ENCODE measurements at regions not wholly inside any gene's neighbourhood (a gene's known extent, or its start where the extent isn't known, plus 50 kb on each side); places are given as distances from the start of the nearest gene placed in this dataset.

DNA sequence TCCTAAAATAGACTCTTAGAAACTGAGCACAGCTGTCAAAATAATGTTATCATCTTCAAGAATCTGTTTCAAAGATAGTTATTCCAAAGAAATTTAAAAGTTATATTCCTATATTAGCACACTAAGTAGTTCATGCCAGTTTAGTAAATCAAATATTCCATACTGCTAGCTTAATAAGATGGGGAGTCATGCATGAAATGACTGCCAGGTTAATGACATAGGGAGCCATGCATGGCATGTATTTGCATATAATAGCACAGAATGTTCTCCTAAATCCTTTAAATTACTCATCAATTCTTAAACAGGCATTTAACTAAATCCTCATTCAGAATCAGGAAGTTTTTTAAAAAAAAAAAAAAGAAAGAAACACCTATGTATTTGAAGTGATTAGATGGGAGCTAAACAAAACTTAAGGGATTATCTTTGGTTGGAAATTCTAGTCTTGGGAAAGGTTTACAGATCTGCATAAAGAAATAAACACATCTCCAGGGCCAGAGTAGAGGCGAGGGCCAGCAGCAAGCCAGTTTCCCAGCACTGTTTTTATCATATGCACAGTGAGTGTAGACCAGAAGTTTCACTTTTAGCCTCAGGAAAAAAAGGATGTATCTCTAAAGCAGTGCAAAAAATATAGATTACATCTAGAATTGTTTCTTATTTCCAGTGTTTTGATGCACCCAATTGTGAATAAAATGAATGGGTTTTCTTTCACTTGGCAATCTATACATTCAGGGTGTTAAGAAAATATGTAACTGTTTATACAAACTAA lies 366.4 kb upstream of the AGTR1 start:
- no peak for DNase-seq

DNA sequence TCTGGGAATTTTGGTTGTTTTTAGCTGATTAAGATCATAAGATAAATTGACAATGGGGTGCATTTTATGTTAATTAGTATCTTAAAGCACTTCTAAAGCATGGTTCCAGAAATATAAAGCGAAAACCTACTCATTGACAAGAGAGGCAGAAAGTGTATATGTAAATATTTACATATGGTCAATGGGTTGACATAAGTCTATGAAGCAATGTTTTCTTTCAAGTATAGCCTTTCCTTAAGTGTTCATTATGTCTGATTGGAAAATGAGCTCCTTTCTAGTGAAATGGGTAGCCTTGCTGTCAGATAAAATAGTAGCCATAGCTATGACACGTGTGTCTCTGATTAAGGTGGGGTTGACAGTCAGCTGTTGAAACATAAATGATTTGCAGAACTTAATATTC lies 365.2 kb upstream of the AGTR1 start:
- peak; percentile 31 for DNase-seq

GRCh38 chr3:148333091-148333490 lies 364.6 kb upstream of the AGTR1 start:
- peak; percentile 55 for DNase-seq

- DNase-seq = no peak
Observed at GRCh38 chr3:148335612-148336011, 362.1 kb upstream of the AGTR1 start.

- no peak for DNase-seq
Observed at GRCh38 chr3:148343416-148343815, 354.3 kb upstream of the AGTR1 start.

- no peak for DNase-seq
Observed at GRCh38 chr3:148344521-148344920, 353.2 kb upstream of the AGTR1 start.

DNA sequence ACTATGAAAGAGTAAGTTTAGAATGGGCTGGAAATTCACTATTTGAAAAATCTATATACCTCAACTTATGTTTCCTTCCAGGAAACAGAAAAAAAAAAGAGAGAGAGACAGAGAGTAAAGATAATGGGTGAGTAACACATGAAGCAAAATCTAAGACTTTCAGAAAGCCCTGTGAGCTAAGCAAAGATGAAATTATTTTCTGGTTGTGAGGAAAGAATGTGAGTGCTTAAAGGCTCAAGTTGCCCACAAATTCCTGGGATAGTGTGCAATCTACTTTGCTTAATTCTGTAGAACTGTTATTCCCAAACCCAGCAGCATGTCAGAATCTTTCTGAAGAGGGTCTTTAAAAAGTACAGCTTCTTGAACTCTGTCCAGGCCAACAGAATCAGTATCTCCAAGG lies 337.7 kb upstream of the AGTR1 start:
- DNase-seq = no peak

- DNase-seq = peak; percentile 13
Observed at GRCh38 chr3:148366743-148367410, 330.8 kb upstream of the AGTR1 start.

- DNase-seq = no peak
Observed at GRCh38 chr3:148367756-148368155, 329.9 kb upstream of the AGTR1 start.

DNA sequence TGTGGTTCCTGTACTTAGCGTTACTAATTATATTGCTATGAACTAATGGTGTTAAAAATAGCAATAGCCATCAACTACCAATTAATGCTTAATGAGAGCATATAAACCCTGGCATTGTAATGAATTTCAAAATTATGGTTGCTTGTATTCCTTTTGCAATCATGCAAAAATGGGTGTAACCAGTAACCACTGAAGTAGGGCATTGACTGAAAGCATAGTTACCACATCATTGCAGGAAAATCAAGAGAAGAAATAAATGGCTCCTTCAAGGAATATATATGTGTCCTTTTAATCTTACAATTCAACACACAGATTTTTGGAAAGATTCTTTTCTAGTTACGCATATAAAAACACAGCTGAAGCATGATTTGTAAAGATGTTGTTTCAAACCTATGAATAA lies 328.3 kb upstream of the AGTR1 start:
- no peak for DNase-seq

DNA sequence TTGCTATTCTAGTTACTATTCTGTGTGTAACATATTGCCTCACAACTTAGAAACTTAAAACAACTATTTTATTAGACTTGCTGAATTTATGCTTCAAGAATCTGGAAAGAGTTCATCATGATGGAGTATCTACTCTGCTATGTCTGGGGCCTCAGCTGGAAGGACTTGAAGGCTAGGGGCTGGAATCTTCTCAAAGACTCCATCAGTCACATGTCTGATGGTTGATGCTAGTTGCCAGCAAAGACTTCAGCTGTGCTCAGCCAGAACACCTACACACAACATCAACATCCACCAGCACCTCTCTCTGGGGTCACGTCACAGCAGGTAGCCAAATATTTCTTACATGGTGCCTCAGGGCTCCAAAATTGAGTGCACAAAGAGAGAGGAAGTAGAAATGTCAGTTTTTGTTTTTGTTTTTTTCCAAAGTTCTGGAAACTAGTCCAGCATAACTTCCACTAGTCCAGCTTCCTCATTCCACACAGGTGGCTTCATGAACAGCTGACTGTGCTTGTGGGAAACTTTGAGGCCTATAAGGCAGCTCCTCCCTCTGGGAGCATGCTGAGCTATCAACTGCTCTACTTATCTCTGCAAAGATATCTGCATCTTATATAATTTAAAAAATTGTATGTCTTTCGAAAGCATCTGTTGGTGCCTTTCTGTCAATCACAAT lies 325.4 kb upstream of the AGTR1 start:
- DNase-seq = no peak

DNA sequence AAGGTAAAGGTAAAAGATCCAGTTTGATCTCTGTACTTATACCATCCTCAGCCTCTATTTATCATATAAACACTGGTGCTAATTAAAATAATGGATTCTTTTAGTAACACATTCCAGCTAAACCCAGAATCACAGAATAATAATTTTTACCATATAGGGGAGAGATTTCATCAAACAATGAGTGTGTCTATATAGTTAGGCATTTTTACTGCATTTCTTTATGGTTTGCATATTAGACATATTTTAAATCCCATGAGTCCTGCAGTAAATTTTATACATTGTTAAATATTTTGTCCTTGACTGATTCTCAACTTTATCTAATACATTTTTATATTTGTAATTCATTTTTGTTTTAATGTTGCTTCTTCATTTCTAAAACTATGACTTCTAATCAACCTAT lies 323.7 kb upstream of the AGTR1 start:
- no peak for DNase-seq

- peak; percentile 66 for DNase-seq
Observed at GRCh38 chr3:148379763-148380382, 317.8 kb upstream of the AGTR1 start.

- no peak for DNase-seq
Observed at GRCh38 chr3:148381051-148381450, 316.7 kb upstream of the AGTR1 start.

GRCh38 chr3:148389916-148390315 lies 307.8 kb upstream of the AGTR1 start:
- DNase-seq = no peak

GRCh38 chr3:148395821-148396220 lies 301.9 kb upstream of the AGTR1 start:
- no peak for DNase-seq

DNA sequence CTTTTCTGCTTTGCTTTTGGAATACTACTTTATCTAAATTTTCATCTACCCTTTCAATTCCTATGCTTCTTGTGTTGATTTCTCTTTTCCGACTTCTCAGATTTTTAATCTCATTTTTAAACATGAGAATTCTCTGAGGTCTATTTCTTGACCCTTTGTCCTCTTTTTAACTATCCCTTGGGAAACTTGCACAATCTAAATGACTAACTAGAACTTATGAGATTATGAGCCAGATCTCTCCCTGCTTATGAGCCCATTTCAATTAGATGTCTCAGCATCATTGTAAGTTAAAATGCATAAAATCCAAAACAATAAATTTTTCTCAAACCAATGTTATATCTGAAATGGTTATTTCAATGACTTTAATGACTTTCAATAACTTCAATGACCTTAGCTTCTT lies 296.9 kb upstream of the AGTR1 start:
- no peak for DNase-seq

- no peak for DNase-seq
Observed at GRCh38 chr3:148408667-148409066, 289.0 kb upstream of the AGTR1 start.

- no peak for DNase-seq
Observed at GRCh38 chr3:148420242-148420641, 277.5 kb upstream of the AGTR1 start.

DNA sequence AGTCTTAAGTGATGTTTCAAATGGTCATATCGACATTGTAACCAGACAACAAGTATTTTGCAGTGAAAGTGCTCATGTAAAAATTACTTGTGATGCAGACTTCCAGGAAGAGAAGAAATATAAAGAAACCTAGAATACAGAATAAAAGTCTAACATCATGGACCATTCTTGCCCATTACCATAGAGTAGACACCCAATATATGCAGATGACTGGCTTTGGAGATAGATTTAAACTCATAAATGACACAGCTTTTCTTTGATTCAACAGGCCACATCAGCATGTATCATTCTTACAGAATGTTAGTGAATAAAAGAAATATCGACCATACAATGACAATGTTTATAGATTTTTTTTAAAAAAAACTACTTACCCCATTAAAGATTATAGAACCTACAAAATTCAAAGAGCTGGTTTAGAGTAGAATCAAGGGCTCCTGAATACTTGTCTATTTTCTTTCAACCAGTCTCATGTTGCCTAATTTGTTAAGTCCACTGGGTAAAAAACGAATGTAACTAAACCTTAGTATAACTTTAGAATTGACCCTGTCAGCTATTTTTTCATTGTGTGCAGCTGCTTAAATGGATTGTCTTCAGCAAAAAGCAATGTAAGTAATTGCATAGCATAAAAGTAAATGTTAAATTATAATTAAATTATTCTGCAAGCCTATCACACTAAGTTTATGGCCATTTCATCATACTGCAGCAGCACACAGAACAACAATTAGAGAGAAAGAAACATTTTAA lies 268.7 kb upstream of the AGTR1 start:
- no peak for DNase-seq

GRCh38 chr3:148433665-148434064 lies 264.0 kb upstream of the AGTR1 start:
- DNase-seq = no peak

DNA sequence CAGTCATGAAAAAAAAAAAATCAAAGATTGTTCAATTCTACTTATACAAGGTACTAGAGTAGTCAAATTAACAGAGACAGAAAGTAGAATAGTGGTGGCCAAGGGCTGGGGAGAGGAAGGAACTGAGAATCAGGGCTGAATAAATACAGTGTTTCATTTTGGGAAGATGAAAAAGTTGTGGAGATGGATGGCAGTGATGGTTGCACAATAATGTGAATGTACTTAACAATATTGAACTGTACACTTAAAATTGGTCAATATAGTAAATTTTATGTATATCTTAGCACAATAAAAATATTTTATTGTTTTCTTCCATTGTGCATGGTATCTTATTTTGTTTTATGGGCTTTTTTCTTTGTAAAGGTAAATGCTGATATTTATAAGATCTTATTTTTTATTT lies 262.2 kb upstream of the AGTR1 start:
- DNase-seq = no peak

- DNase-seq = no peak
Observed at GRCh38 chr3:148439254-148439822, 258.4 kb upstream of the AGTR1 start.
